ENCODE measurements at regions not wholly inside any gene's neighbourhood (a gene's known extent, or its start where the extent isn't known, plus 50 kb on each side); places are given as distances from the start of the nearest gene placed in this dataset.

DNA sequence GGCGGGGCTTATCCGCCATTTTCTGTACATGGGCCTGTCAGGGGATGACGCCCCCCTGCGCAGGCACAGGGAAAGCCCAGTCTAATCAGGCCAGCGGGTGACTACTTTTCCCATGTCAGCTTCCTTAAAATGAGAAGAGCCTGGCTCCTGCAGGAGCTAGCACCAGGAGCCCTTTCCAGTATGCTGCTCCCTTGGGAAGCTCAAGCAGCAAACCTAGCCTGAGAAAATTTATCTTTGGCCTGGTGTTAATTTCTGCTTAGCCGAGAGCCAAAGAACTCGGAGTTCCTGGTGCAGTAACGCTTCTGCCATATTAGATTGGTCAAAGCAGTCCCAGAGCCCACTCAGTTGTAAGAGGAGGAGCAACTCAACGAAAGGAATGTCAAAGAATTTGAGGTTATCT, 239.0 kb upstream of the PHYHIPL start:
- no peaks in the 10 kb centered on the region for H3K27me3 ChIP-seq (ENCODE audit: control insufficient read depth, insufficient read depth, low read length)
- H3K36me3 ChIP-seq (ENCODE audit: control insufficient read depth, insufficient read depth, low read length), result no peaks in the 10 kb centered on the region
- no peak overlapping the region for H3K9ac ChIP-seq (ENCODE audit: low read depth, low read length)
- H3K4me1 ChIP-seq (ENCODE audit: control insufficient read depth, insufficient read depth, low read length), result no peaks in the 10 kb centered on the region
- no peaks in the 10 kb centered on the region for H3K9me3 ChIP-seq (ENCODE audit: control insufficient read depth, insufficient read depth, low read length)
- no peak overlapping the region for H3K4me3 ChIP-seq (ENCODE audit: low read depth, low read length)

DNA sequence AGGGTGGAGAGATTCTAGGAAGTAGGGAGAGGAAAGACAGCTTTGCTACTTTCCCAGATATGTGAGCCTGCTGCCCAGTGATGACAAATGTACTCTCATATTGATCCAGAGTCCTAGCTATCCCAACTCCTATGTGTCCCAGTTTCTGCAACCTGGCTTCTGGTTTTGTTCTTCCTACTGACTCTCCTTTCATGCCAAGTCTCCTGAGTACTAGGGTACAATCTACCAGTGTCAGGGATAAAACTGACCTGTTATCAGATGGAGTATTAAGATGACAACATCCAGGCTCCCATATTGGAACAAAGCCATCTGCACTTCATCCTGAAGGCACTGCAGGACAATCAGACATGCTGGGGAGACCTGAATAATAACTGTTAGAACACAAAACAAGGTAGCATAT, 233.7 kb upstream of the PHYHIPL start:
- H3K27me3 ChIP-seq (ENCODE audit: control insufficient read depth, insufficient read depth, low read length), result no peaks in the 10 kb centered on the region
- H3K4me3 ChIP-seq (ENCODE audit: low read depth, low read length), result no peak overlapping the region
- no peaks in the 10 kb centered on the region for H3K9me3 ChIP-seq (ENCODE audit: control insufficient read depth, insufficient read depth, low read length)
- H3K4me1 ChIP-seq (ENCODE audit: control insufficient read depth, insufficient read depth, low read length), result no peaks in the 10 kb centered on the region
- H3K36me3 ChIP-seq (ENCODE audit: control insufficient read depth, insufficient read depth, low read length), result no peaks in the 10 kb centered on the region
- no peak overlapping the region for H3K9ac ChIP-seq (ENCODE audit: low read depth, low read length)

DNA sequence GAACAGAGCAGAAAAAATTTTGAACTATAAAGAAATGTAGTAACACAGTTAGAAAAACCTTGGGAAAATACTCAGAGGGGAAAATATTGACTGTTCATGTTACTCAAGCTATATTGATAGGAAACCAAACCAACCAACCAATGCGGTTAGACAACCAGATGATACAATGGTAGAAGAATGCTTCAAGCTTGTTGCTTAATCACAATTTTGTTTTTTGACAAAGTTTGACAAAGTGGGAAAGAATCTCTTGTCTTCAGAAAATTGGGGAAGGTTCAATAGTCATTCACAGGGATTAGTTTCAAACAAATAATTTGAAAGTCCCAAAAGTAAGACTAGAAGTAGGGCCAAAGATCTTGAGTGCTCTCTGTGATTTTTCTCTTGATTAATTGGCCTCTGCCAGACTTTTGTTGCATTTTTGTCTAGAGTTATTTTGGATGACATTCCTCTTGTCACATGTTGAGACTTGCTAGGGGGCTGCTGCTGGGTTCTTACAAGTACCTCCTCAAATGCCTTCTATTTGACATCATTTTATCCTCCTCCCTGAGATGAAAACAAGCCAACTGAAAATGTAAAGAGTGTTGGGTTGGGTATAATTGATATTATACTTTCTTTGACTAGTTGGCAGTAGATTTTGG, 233.1 kb upstream of the PHYHIPL start:
- no peaks in the 10 kb centered on the region for H3K4me1 ChIP-seq (ENCODE audit: control insufficient read depth, insufficient read depth, low read length)
- H3K9me3 ChIP-seq (ENCODE audit: control insufficient read depth, insufficient read depth, low read length), result no peaks in the 10 kb centered on the region
- H3K9ac ChIP-seq (ENCODE audit: low read depth, low read length), result no peak overlapping the region
- no peak overlapping the region for H3K4me3 ChIP-seq (ENCODE audit: low read depth, low read length)
- no peaks in the 10 kb centered on the region for H3K36me3 ChIP-seq (ENCODE audit: control insufficient read depth, insufficient read depth, low read length)
- no peaks in the 10 kb centered on the region for H3K27me3 ChIP-seq (ENCODE audit: control insufficient read depth, insufficient read depth, low read length)

DNA sequence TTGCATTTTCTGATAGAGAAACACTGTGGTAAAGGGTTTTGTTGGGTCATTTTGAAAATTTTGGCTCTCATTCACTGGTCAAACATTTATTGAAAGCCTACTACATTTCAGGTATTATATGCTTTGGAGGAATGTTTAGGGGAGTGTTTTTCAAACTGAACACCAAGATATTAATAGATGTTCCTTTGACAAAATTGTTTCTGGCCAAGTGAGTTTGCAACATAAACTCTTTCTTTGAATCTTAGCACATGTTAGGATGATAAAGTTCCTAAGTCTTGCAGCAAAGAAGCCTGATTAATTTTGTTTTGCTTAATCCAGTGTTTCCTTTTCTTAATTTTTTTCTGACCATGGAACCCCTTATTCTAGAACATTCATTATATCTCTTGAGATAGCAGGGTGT, 232.5 kb upstream of the PHYHIPL start:
- Histone ChIP-seq H3K4me1 (ENCODE audit: control insufficient read depth, insufficient read depth, low read length) (no peaks in the 10 kb centered on the region), H3K9ac (ENCODE audit: low read depth, low read length) (no peak overlapping the region), H3K4me3 (ENCODE audit: low read depth, low read length) (no peak overlapping the region), H3K27me3 (ENCODE audit: control insufficient read depth, insufficient read depth, low read length) (no peaks in the 10 kb centered on the region), H3K36me3 (ENCODE audit: control insufficient read depth, insufficient read depth, low read length) (no peaks in the 10 kb centered on the region), H3K9me3 (ENCODE audit: control insufficient read depth, insufficient read depth, low read length) (no peaks in the 10 kb centered on the region)

DNA sequence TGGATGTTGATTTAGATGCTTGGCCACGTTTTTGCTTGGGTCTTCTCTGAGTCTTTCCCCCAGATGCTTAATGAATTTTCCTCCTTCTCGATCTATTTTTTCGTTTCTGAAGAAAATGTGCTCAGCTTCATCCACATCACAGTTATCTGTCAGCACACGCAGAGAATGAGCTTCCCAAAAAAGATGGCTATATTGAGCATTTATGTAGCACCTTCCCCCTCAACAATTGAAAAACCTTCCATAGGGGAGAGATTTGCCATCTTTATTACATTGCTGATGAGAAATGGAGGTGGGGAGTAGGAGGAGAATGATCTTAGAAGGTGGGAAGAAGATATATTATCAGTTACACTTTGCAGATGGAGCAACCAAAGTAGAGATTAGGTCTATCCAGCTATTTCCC, 228.1 kb upstream of the PHYHIPL start:
- Histone ChIP-seq H3K4me1 (ENCODE audit: control insufficient read depth, insufficient read depth, low read length) (no peaks in the 10 kb centered on the region), H3K36me3 (ENCODE audit: control insufficient read depth, insufficient read depth, low read length) (no peaks in the 10 kb centered on the region), H3K4me3 (ENCODE audit: low read depth, low read length) (no peak overlapping the region), H3K9me3 (ENCODE audit: control insufficient read depth, insufficient read depth, low read length) (no peaks in the 10 kb centered on the region), H3K27me3 (ENCODE audit: control insufficient read depth, insufficient read depth, low read length) (no peaks in the 10 kb centered on the region), H3K9ac (ENCODE audit: low read depth, low read length) (no peak overlapping the region)

GRCh38 chr10:58950618-58951017, 225.8 kb upstream of the PHYHIPL start:
- Histone ChIP-seq H3K4me3 (ENCODE audit: low read depth, low read length) (no peak overlapping the region), H3K36me3 (ENCODE audit: control insufficient read depth, insufficient read depth, low read length) (no peaks in the 10 kb centered on the region), H3K9me3 (ENCODE audit: control insufficient read depth, insufficient read depth, low read length) (no peaks in the 10 kb centered on the region), H3K9ac (ENCODE audit: low read depth, low read length) (no peak overlapping the region), H3K27me3 (ENCODE audit: control insufficient read depth, insufficient read depth, low read length) (no peaks in the 10 kb centered on the region), H3K4me1 (ENCODE audit: control insufficient read depth, insufficient read depth, low read length) (no peaks in the 10 kb centered on the region)

GRCh38 chr10:58951087-58951486, 225.4 kb upstream of the PHYHIPL start:
- Histone ChIP-seq H3K4me1 (ENCODE audit: control insufficient read depth, insufficient read depth, low read length) (no peaks in the 10 kb centered on the region), H3K9ac (ENCODE audit: low read depth, low read length) (no peak overlapping the region), H3K4me3 (ENCODE audit: low read depth, low read length) (no peak overlapping the region), H3K27me3 (ENCODE audit: control insufficient read depth, insufficient read depth, low read length) (no peaks in the 10 kb centered on the region), H3K9me3 (ENCODE audit: control insufficient read depth, insufficient read depth, low read length) (no peaks in the 10 kb centered on the region), H3K36me3 (ENCODE audit: control insufficient read depth, insufficient read depth, low read length) (no peaks in the 10 kb centered on the region)

GRCh38 chr10:58951746-58952145, 224.7 kb upstream of the PHYHIPL start:
- Histone ChIP-seq H3K4me3 (ENCODE audit: low read depth, low read length) (no peak overlapping the region), H3K27me3 (ENCODE audit: control insufficient read depth, insufficient read depth, low read length) (no peaks in the 10 kb centered on the region), H3K4me1 (ENCODE audit: control insufficient read depth, insufficient read depth, low read length) (no peaks in the 10 kb centered on the region), H3K9me3 (ENCODE audit: control insufficient read depth, insufficient read depth, low read length) (no peaks in the 10 kb centered on the region), H3K9ac (ENCODE audit: low read depth, low read length) (no peak overlapping the region), H3K36me3 (ENCODE audit: control insufficient read depth, insufficient read depth, low read length) (no peaks in the 10 kb centered on the region)

GRCh38 chr10:58952162-58952601, 224.3 kb upstream of the PHYHIPL start:
- no peaks in the 10 kb centered on the region for H3K36me3 ChIP-seq (ENCODE audit: control insufficient read depth, insufficient read depth, low read length)
- H3K27me3 ChIP-seq (ENCODE audit: control insufficient read depth, insufficient read depth, low read length), result no peaks in the 10 kb centered on the region
- no peak overlapping the region for H3K4me3 ChIP-seq (ENCODE audit: low read depth, low read length)
- no peaks in the 10 kb centered on the region for H3K9me3 ChIP-seq (ENCODE audit: control insufficient read depth, insufficient read depth, low read length)
- no peaks in the 10 kb centered on the region for H3K4me1 ChIP-seq (ENCODE audit: control insufficient read depth, insufficient read depth, low read length)
- no peak overlapping the region for H3K9ac ChIP-seq (ENCODE audit: low read depth, low read length)

- Histone ChIP-seq H3K27me3 (ENCODE audit: control insufficient read depth, insufficient read depth, low read length) (no peaks in the 10 kb centered on the region), H3K9ac (ENCODE audit: low read depth, low read length) (no peak overlapping the region), H3K4me1 (ENCODE audit: control insufficient read depth, insufficient read depth, low read length) (no peaks in the 10 kb centered on the region)
These were observed 223.5 kb upstream of the PHYHIPL start for GRCh38 chr10:58952747-58953466.

DNA sequence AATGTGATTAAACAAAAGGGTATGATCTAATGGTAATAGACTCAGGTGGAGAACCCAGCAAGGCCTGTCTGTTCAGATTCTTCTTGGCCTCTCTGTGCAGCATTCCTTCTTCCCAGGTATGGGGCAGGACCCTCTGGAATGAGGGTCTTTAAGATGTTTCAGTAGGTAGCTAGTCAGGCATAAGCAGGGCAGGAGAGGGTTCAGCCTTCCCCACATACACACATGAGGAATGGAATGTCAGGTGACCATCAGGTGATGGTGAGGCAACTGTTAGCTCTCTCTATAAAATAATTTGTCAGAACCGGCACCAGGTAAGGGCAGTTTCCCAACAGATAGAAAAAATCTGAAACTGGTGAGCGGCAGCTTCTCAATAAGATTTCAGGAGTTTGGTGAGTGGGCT, 222.3 kb upstream of the PHYHIPL start:
- Histone ChIP-seq H3K36me3 (ENCODE audit: control insufficient read depth, insufficient read depth, low read length) (no peaks in the 10 kb centered on the region), H3K9ac (ENCODE audit: low read depth, low read length) (no peak overlapping the region), H3K4me3 (ENCODE audit: low read depth, low read length) (no peak overlapping the region), H3K27me3 (ENCODE audit: control insufficient read depth, insufficient read depth, low read length) (no peaks in the 10 kb centered on the region), H3K9me3 (ENCODE audit: control insufficient read depth, insufficient read depth, low read length) (no peaks in the 10 kb centered on the region), H3K4me1 (ENCODE audit: control insufficient read depth, insufficient read depth, low read length) (no peaks in the 10 kb centered on the region)

More at GRCh38 chr10:58952747-58953466, 223.5 kb upstream of the PHYHIPL start:
- Histone ChIP-seq H3K4me3 (ENCODE audit: low read depth, low read length) (no peak overlapping the region), H3K36me3 (ENCODE audit: control insufficient read depth, insufficient read depth, low read length) (no peaks in the 10 kb centered on the region), H3K9me3 (ENCODE audit: control insufficient read depth, insufficient read depth, low read length) (no peaks in the 10 kb centered on the region)

GRCh38 chr10:58955615-58956014, 220.8 kb upstream of the PHYHIPL start:
- Histone ChIP-seq H3K27me3 (ENCODE audit: control insufficient read depth, insufficient read depth, low read length) (no peaks in the 10 kb centered on the region), H3K36me3 (ENCODE audit: control insufficient read depth, insufficient read depth, low read length) (no peaks in the 10 kb centered on the region), H3K9me3 (ENCODE audit: control insufficient read depth, insufficient read depth, low read length) (no peaks in the 10 kb centered on the region), H3K4me1 (ENCODE audit: control insufficient read depth, insufficient read depth, low read length) (no peaks in the 10 kb centered on the region), H3K9ac (ENCODE audit: low read depth, low read length) (no peak overlapping the region), H3K4me3 (ENCODE audit: low read depth, low read length) (no peak overlapping the region)
